ENCODE measurements at regions not wholly inside any gene's neighbourhood (a gene's known extent, or its start where the extent isn't known, plus 50 kb on each side); places are given as distances from the start of the nearest gene placed in this dataset.

- H3K9me3 ChIP-seq = no peaks in the 10 kb centered on the region
- TF ChIP-seq, protein P1, sequence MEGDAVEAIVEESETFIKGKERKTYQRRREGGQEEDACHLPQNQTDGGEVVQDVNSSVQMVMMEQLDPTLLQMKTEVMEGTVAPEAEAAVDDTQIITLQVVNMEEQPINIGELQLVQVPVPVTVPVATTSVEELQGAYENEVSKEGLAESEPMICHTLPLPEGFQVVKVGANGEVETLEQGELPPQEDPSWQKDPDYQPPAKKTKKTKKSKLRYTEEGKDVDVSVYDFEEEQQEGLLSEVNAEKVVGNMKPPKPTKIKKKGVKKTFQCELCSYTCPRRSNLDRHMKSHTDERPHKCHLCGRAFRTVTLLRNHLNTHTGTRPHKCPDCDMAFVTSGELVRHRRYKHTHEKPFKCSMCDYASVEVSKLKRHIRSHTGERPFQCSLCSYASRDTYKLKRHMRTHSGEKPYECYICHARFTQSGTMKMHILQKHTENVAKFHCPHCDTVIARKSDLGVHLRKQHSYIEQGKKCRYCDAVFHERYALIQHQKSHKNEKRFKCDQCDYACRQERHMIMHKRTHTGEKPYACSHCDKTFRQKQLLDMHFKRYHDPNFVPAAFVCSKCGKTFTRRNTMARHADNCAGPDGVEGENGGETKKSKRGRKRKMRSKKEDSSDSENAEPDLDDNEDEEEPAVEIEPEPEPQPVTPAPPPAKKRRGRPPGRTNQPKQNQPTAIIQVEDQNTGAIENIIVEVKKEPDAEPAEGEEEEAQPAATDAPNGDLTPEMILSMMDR (IDR thresholded peaks at IDR 0.05) = no peak
- no peaks in the 10 kb centered on the region for H3K4me1 ChIP-seq
- H3K4me3 ChIP-seq = no peak overlapping the region
- intact Hi-C loops (cut with DNase I) = no loop called here
- no peaks in the 10 kb centered on the region for H3K27me3 ChIP-seq
- ATAC-seq (no peak), DNase-seq (no peak)
- no peak overlapping the region for H3K27ac ChIP-seq
- no peaks in the 10 kb centered on the region for H3K36me3 ChIP-seq
Observed at GRCh38 chr10:128587689-128588088, 461.5 kb upstream of the MKI67 start.

DNA sequence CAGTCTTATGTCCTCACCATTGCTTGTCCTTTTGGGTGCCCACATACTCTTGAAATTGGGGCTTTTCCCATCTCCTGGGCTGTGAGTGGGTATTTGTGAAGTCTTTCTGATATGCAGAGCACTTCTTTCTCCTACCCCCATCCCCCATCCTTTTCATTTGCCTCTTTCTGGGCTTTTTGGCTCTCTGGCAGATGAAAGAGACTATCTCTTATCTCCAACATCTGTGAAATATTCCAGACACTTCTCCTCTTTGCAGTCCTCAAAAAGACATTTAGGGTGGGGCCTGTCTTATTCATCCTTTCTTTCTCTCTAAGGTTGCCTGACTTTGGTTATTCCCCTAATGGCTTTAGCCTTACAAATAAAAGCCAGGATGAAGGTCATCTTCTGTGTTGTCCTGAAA is 462.2 kb upstream of the MKI67 start:
- DNase-seq (no peak), ATAC-seq (no peak)
- intact Hi-C loops (cut with DNase I) = no loop called here
- TF ChIP-seq, protein P1 (IDR thresholded peaks at IDR 0.05) = no peak
- H3K27me3 ChIP-seq = no peaks in the 10 kb centered on the region
- no peaks in the 10 kb centered on the region for H3K36me3 ChIP-seq
- H3K4me3 ChIP-seq = no peak overlapping the region
- H3K27ac ChIP-seq = no peak overlapping the region
- H3K4me1 ChIP-seq = no peaks in the 10 kb centered on the region
- no peaks in the 10 kb centered on the region for H3K9me3 ChIP-seq

DNA sequence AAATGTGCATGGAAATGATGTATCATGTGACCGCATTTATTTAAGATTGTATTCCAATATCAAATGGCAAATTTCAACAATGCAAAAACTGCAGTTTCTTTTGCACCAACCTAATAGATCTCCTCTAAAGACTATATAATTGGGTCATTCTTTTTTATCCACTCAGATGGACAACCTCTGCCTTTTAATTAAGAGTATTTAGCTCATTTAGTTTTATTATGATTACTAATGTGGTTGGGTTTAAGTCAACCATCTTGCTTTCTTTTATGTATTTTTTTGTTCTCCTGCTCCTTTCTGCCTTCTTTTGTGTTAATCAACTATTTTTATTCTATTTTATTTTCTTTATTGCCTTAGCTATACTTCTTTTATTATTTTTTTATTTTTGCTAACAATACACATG is 468.5 kb upstream of the MKI67 start:
- H3K4me1 ChIP-seq = no peaks in the 10 kb centered on the region
- no peak for DNase-seq
- ATAC-seq = no peak
- no peaks in the 10 kb centered on the region for H3K27me3 ChIP-seq
- intact Hi-C loops (cut with DNase I) = no loop called here
- H3K9me3 ChIP-seq = no peaks in the 10 kb centered on the region
- no peaks in the 10 kb centered on the region for H3K36me3 ChIP-seq
- TF ChIP-seq, protein P1 (IDR thresholded peaks at IDR 0.05) = no peak
- H3K27ac ChIP-seq = no peak overlapping the region
- no peak overlapping the region for H3K4me3 ChIP-seq

- DNase-seq = no peak
- intact Hi-C loops (cut with DNase I) = no loop called here
- Histone ChIP-seq H3K27me3 (no peaks in the 10 kb centered on the region), H3K27ac (no peak overlapping the region), H3K4me3 (no peak overlapping the region), H3K9me3 (no peaks in the 10 kb centered on the region), H3K36me3 (no peaks in the 10 kb centered on the region), H3K4me1 (no peaks in the 10 kb centered on the region)
- ATAC-seq = no peak
- TF ChIP-seq, protein P1 (IDR thresholded peaks at IDR 0.05) = no peak
Observed at GRCh38 chr10:128596906-128597305, 470.7 kb upstream of the MKI67 start.

DNA sequence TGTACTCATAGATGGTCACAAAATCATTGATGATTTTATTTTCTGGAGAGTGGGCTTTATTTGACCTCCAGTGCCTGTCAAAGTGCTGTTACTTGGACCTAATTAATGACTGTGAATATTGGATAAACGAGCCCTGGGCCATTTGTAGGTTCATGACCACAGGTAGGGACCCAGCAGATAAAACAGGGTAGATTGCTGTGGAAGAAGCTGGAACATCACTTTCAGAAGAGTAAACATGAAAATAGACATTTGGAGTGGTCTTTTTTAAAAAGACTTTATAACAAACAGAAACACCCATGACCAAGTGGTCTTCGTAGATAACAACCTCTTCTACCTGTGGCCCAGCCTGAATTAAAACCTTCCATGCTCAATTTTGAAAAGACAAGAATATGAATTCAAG is 472.8 kb upstream of the MKI67 start:
- Histone ChIP-seq H3K4me1 (no peaks in the 10 kb centered on the region), H3K36me3 (no peaks in the 10 kb centered on the region), H3K27ac (no peak overlapping the region), H3K9me3 (no peaks in the 10 kb centered on the region), H3K27me3 (no peaks in the 10 kb centered on the region), H3K4me3 (no peak overlapping the region)
- TF ChIP-seq, protein P1 (IDR thresholded peaks at IDR 0.05) = no peak
- intact Hi-C loops (cut with DNase I) = no loop called here
- DNase-seq = no peak
- no peak for ATAC-seq

DNA sequence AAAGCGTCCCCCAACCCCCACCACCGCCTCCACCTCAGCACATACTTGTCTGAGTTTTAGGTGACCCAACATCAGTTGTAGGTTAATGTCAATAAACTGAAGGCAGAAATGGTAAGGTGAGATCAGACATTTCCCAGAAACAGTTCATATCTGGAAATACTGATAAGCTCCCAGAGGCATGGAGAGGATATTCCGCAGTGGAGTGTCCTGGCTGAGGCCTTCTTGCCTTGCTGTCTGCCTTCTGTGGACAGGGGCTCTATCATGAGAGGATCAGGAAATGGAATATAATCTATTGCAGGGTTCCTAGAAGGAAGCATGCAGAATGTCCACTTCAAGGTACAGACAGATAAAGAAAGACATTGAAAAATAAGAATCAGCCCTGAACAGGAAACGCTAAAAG is 473.3 kb upstream of the MKI67 start:
- Histone ChIP-seq H3K27ac (no peak overlapping the region), H3K27me3 (no peaks in the 10 kb centered on the region), H3K4me3 (no peak overlapping the region), H3K4me1 (no peaks in the 10 kb centered on the region), H3K36me3 (no peaks in the 10 kb centered on the region), H3K9me3 (no peaks in the 10 kb centered on the region)
- no peak for DNase-seq
- intact Hi-C loops (cut with DNase I) = no loop called here
- TF ChIP-seq, protein P1 (IDR thresholded peaks at IDR 0.05) = no peak
- ATAC-seq = no peak
